Gastrocnemius medialis (tissue), 4 donors: ENCODE measurements at regions not wholly inside any gene's neighbourhood (a gene's known extent, or its start where the extent isn't known, plus 50 kb on each side); places are given as distances from the start of the nearest gene placed in this dataset.

Experiments
- CTCF ChIP-seq, 5 experiments: fragments of 450-650 bp in 3 of 5; fragments of 200-600 bp in 2 of 5; sonication (generic) in 2 of 5; IDR thresholded peaks in 4 of 5; conservative IDR thresholded peaks in 1 of 5; 1 replicate in 4 of 5; 2 replicates in 1 of 5; pipeline ENCODE4 v1.5.1; 2016 to 2019; ENCODE audit warnings: antibody characterized with exemption in 5 of 5, mild to moderate bottlenecking in 3 of 5, moderate library complexity in 3 of 5
- POLR2A ChIP-seq, 2 donors: fragments of 450-650 bp; IDR thresholded peaks; one replicate each; pipeline ENCODE4 v1.6.1; 2017; ENCODE audit warnings: antibody characterized with exemption in 2 of 2, mild to moderate bottlenecking in 2 of 2, moderate library complexity in 2 of 2

GRCh38 chr2:147515213-147515612, 329.6 kb upstream of the ACVR2A start:
- TF ChIP-seq POLR2A (IDR thresholded peaks at IDR 0.05) = no peak
- no peak for TF ChIP-seq CTCF (IDR thresholded peaks at IDR 0.05 in 4 of 5, conservative IDR thresholded peaks at IDR 0.05 in 1 of 5)
